ENCODE measurements at regions not wholly inside any gene's neighbourhood (a gene's known extent, or its start where the extent isn't known, plus 50 kb on each side); places are given as distances from the start of the nearest gene placed in this dataset.

DNA sequence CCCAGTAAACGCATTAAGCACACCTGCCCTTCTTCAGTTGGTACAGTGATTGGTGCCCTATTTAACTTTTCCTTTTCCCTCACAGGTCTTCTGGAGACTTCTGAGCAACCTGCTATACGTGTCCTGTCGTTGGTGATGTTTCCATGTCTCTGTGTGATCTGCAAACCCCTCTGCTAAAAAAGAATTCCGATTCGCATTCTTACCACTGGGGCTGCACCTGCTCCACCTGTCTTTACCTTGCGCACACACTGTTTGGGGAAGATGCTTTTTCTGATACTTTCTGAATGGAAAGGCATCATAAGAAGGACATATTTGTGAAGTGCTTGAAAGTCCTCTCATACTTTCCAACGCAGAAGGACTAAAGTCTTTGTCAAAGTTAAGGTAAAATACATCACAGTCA, 323.9 kb upstream of the SOX11 start:
- no peak overlapping the region for H3K4me3 ChIP-seq
- H3K9me3 Mint-ChIP-seq: no peaks in the 10 kb centered on the region
- no peaks in the 10 kb centered on the region for H3K27me3 ChIP-seq
- H3K4me1 Mint-ChIP-seq: peaks cover 38% of the 10 kb centered on the region
- no peak overlapping the region for H3K27ac ChIP-seq
- H3K27ac Mint-ChIP-seq: no peak overlapping the region
- TF ChIP-seq EZH2phosphoT487 (IDR thresholded peaks at IDR 0.05) (no peak), EZH2 (IDR thresholded peaks at IDR 0.05) (no peak)
- TF ChIP-seq, protein P1, sequence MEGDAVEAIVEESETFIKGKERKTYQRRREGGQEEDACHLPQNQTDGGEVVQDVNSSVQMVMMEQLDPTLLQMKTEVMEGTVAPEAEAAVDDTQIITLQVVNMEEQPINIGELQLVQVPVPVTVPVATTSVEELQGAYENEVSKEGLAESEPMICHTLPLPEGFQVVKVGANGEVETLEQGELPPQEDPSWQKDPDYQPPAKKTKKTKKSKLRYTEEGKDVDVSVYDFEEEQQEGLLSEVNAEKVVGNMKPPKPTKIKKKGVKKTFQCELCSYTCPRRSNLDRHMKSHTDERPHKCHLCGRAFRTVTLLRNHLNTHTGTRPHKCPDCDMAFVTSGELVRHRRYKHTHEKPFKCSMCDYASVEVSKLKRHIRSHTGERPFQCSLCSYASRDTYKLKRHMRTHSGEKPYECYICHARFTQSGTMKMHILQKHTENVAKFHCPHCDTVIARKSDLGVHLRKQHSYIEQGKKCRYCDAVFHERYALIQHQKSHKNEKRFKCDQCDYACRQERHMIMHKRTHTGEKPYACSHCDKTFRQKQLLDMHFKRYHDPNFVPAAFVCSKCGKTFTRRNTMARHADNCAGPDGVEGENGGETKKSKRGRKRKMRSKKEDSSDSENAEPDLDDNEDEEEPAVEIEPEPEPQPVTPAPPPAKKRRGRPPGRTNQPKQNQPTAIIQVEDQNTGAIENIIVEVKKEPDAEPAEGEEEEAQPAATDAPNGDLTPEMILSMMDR (IDR thresholded peaks at IDR 0.05): peak; percentile 49
- no peaks in the 10 kb centered on the region for H4K20me1 ChIP-seq (ENCODE audit: low read depth)
- no peaks in the 10 kb centered on the region for H3K79me2 ChIP-seq (ENCODE audit: low read depth)
- peaks cover 24% of the 10 kb centered on the region for H3F3A ChIP-seq (ENCODE audit: low read depth)
- H3K9me3 ChIP-seq (ENCODE audit: low read depth): no peaks in the 10 kb centered on the region
- peak; percentile 20 for DNase-seq (ENCODE audit: low spot score)
- H3K4me1 ChIP-seq: peaks cover 36% of the 10 kb centered on the region
- H3K36me3 ChIP-seq: no peaks in the 10 kb centered on the region
- H3K27me3 Mint-ChIP-seq (ENCODE audit: insufficient read depth, low read depth): peaks cover 2% of the 10 kb centered on the region
- no peak overlapping the region for H3K4me3 Mint-ChIP-seq
- H2AFZ ChIP-seq (replicated peaks): no peak overlapping the region
- H3K4me2 ChIP-seq: peak overlapping the region; percentile 69
- H3K9ac ChIP-seq: no peak overlapping the region
- H3K36me3 Mint-ChIP-seq: no peaks in the 10 kb centered on the region

DNA sequence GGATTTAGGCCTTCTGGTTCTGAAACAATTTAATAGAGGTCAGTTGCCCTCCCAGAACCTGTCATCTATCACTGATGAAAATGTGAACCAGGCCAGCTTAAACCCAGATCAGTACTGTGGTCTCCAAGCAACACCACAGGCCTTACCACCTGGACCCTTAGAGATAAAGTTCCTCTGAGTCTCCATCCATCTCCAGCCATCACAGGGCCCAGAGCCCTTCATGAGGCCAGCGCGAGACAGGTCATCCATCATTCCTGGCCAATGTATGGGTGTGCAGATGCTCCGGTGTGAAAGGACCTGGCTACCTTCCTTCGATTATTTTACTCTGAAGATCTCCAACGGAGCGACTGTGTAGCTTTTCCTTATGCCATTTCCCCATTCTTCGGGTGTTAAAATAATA, 322.7 kb upstream of the SOX11 start:
- H3K36me3 Mint-ChIP-seq: no peaks in the 10 kb centered on the region
- no peak overlapping the region for H3K27ac Mint-ChIP-seq

DNA sequence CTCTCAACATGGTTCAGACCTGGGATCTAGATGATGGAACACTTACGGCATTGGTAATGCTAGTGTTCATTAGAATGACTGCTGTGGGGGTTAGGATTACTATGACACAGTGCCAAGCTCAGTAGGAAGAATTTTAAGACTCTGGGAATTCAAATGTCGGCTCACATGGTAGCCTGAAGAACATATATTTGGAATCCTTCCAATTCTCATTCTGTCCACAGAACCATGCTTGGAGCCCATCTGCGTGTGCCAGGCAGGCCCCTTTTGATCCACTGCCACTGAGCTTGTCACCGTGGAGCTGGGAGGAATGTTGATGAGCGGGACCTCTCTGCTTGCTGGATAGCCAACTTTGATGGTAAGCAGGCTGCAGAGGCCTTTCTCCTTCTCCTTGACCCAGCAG, 322.0 kb upstream of the SOX11 start:
- no peak for DNase-seq (ENCODE audit: low spot score)
- Histone ChIP-seq H3K79me2 (ENCODE audit: low read depth) (no peaks in the 10 kb centered on the region), H3K4me1 (peaks cover 54% of the 10 kb centered on the region), H3K36me3 (no peaks in the 10 kb centered on the region), H3K4me3 (no peak overlapping the region), H3K9ac (no peak overlapping the region), H4K20me1 (ENCODE audit: low read depth) (no peaks in the 10 kb centered on the region), H2AFZ (replicated peaks) (no peak overlapping the region), H3F3A (ENCODE audit: low read depth) (peaks cover 35% of the 10 kb centered on the region), H3K27me3 (no peaks in the 10 kb centered on the region), H3K27ac (no peak overlapping the region), H3K9me3 (ENCODE audit: low read depth) (no peaks in the 10 kb centered on the region), H3K4me2 (no peak overlapping the region)
- Mint-ChIP-seq H3K27me3 (ENCODE audit: insufficient read depth, low read depth) (peaks cover 3% of the 10 kb centered on the region), H3K27ac (no peak overlapping the region), H3K9me3 (no peaks in the 10 kb centered on the region), H3K36me3 (no peaks in the 10 kb centered on the region), H3K4me1 (peaks cover 54% of the 10 kb centered on the region), H3K4me3 (no peak overlapping the region)
- TF ChIP-seq, protein P1 (IDR thresholded peaks at IDR 0.05): no peak
- TF ChIP-seq EZH2 (IDR thresholded peaks at IDR 0.05) (no peak), EZH2phosphoT487 (IDR thresholded peaks at IDR 0.05) (no peak)

More for the DNA sequence above, 322.7 kb upstream of the SOX11 start:
- Histone ChIP-seq H3K27ac (no peak overlapping the region), H2AFZ (replicated peaks) (no peak overlapping the region), H3K27me3 (no peaks in the 10 kb centered on the region), H3K4me1 (peaks cover 48% of the 10 kb centered on the region), H3K9ac (no peak overlapping the region), H3K4me2 (no peak overlapping the region), H3K9me3 (ENCODE audit: low read depth) (no peaks in the 10 kb centered on the region), H3K4me3 (no peak overlapping the region), H4K20me1 (ENCODE audit: low read depth) (no peaks in the 10 kb centered on the region), H3K36me3 (no peaks in the 10 kb centered on the region), H3K79me2 (ENCODE audit: low read depth) (no peaks in the 10 kb centered on the region), H3F3A (ENCODE audit: low read depth) (peaks cover 30% of the 10 kb centered on the region)
- H3K27me3 Mint-ChIP-seq (ENCODE audit: insufficient read depth, low read depth): peaks cover 3% of the 10 kb centered on the region
- H3K9me3 Mint-ChIP-seq: no peaks in the 10 kb centered on the region
- H3K4me1 Mint-ChIP-seq: peaks cover 49% of the 10 kb centered on the region
- H3K4me3 Mint-ChIP-seq: no peak overlapping the region
- TF ChIP-seq EZH2phosphoT487 (IDR thresholded peaks at IDR 0.05): no peak
- TF ChIP-seq, protein P1 (IDR thresholded peaks at IDR 0.05): no peak
- no peak for TF ChIP-seq EZH2 (IDR thresholded peaks at IDR 0.05)
- no peak for DNase-seq (ENCODE audit: low spot score)

Data from neural progenitor cell (in vitro differentiated cells).